ENCODE measurements at regions not wholly inside any gene's neighbourhood (a gene's known extent, or its start where the extent isn't known, plus 50 kb on each side); places are given as distances from the start of the nearest gene placed in this dataset.
"Not testable (repeated sequence)": the region's sequence is repeated elsewhere in the genome, so short reads cannot be mapped to it uniquely, and the experiment has no call there.

GRCh38 chr6:6981681-6982322 lies 126.0 kb upstream of the RREB1 start:
- no peak for DNase-seq (ENCODE audit: low read depth)

GRCh38 chr6:6982663-6983062 lies 125.1 kb upstream of the RREB1 start:
- DNase-seq (ENCODE audit: low read depth), result no peak

GRCh38 chr6:6984585-6985366 lies 123.0 kb upstream of the RREB1 start:
- no peak for DNase-seq (ENCODE audit: low read depth)

- DNase-seq (ENCODE audit: low read depth), result no peak
Measured at GRCh38 chr6:6986344-6986743, 121.4 kb upstream of the RREB1 start.

- no peak for DNase-seq (ENCODE audit: low read depth)
Measured at GRCh38 chr6:6987749-6988148, 120.0 kb upstream of the RREB1 start.

GRCh38 chr6:6990059-6990458 lies 117.7 kb upstream of the RREB1 start:
- DNase-seq (ENCODE audit: low read depth), result not testable (repeated sequence)

- no peak for DNase-seq (ENCODE audit: low read depth)
Measured at GRCh38 chr6:6993503-6994237, 114.1 kb upstream of the RREB1 start.

- DNase-seq (ENCODE audit: low read depth), result no peak
Measured at GRCh38 chr6:6994796-6995195, 113.0 kb upstream of the RREB1 start.

GRCh38 chr6:6995328-6995727 lies 112.4 kb upstream of the RREB1 start:
- no peak for DNase-seq (ENCODE audit: low read depth)

GRCh38 chr6:6996124-6996523 lies 111.6 kb upstream of the RREB1 start:
- no peak for DNase-seq (ENCODE audit: low read depth)

- DNase-seq (ENCODE audit: low read depth), result no peak
Measured at GRCh38 chr6:6997263-6998193, 110.2 kb upstream of the RREB1 start.

- DNase-seq (ENCODE audit: low read depth), result no peak
Measured at GRCh38 chr6:6998194-6998569, 109.6 kb upstream of the RREB1 start.

GRCh38 chr6:7000825-7001777 lies 106.7 kb upstream of the RREB1 start:
- DNase-seq (ENCODE audit: low read depth), result no peak

GRCh38 chr6:7003041-7003440 lies 104.7 kb upstream of the RREB1 start:
- DNase-seq (ENCODE audit: low read depth), result no peak

- no peak for DNase-seq (ENCODE audit: low read depth)
Measured at GRCh38 chr6:7004581-7005297, 103.0 kb upstream of the RREB1 start.

- no peak for DNase-seq (ENCODE audit: low read depth)
Measured at GRCh38 chr6:7006515-7007191, 101.1 kb upstream of the RREB1 start.

GRCh38 chr6:7008451-7008988 lies 99.2 kb upstream of the RREB1 start:
- no peak for DNase-seq (ENCODE audit: low read depth)

GRCh38 chr6:7016226-7016625 lies 91.5 kb upstream of the RREB1 start:
- DNase-seq (ENCODE audit: low read depth), result no peak

GRCh38 chr6:7021301-7021700 lies 86.5 kb upstream of the RREB1 start:
- no peak for DNase-seq (ENCODE audit: low read depth)
